ENCODE measurements at regions not wholly inside any gene's neighbourhood (a gene's known extent, or its start where the extent isn't known, plus 50 kb on each side); places are given as distances from the start of the nearest gene placed in this dataset.
"Not testable (repeated sequence)": the region's sequence is repeated elsewhere in the genome, so short reads cannot be mapped to it uniquely, and the experiment has no call there.

DNA sequence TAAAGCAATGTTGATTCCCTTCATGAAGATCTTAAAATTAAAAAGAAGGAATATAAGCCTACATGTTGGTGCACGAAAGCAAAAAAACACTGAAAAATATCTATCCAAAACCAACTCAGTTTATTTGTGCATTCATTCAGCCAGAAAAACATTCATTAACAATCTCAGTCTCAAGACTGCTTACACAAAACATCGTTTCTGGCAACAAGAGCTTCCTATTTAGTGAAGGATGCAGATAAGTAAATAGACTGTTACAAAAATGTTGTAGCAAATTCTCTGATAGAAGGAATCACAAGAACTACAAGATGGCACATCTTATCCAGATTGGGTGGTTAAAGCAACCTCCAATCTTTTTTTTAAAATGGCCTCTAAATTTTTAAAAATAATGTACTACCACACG lies 69.7 kb upstream of the DCN start:
- no peak for DNase-seq (ENCODE audit: low spot score)
- in situ Hi-C loops (cut with HindIII; ENCODE audit: low sequenced_read_pairs): no loop called here

GRCh38 chr12:91250273-91250665 lies 67.7 kb upstream of the DCN start:
- in situ Hi-C loops (cut with HindIII; ENCODE audit: low sequenced_read_pairs): no loop called here

DNA sequence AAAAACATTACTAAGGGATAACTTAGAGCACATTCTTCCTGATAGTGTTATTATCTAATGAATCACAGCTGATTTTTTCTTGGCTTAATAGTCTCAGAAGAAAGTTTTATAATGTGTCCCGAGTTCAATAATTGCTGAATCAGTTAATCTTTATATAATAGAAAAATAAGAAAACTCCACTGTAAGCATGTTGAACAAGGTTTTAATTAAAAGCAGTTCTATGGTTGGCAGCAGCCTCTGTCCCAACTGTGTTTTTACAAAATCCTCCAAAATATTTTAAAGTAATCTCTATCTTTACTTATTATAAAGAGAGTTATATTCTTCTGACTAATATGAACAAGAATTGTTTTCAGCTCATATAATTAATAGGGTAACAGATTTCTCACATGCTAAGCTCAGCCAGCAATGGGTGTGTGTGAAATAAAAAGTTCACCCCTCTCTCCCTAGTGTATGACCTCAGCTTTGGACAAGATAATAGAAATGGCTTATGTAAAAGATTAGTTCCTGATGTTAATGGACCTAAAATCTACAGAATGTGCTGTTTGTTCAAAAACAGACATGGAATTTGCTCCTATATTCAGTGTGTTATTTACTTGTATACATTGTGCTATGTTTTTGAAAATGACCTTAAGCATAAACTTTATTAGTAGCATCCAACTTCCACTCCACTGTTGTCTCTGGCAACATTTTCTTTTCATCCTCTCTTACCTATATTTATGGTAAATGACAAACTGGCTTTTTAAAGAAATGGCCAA lies 67.1 kb upstream of the DCN start:
- no peak for DNase-seq (ENCODE audit: low spot score)
- in situ Hi-C loops (cut with HindIII; ENCODE audit: low sequenced_read_pairs): no loop called here

More at GRCh38 chr12:91250273-91250665, 67.7 kb upstream of the DCN start:
- no peak for DNase-seq (ENCODE audit: low spot score)

- DNase-seq (ENCODE audit: low spot score): no peak
- in situ Hi-C loops (cut with HindIII; ENCODE audit: low sequenced_read_pairs): no loop called here
Measured at GRCh38 chr12:91249054-91249453, 66.4 kb upstream of the DCN start.

DNA sequence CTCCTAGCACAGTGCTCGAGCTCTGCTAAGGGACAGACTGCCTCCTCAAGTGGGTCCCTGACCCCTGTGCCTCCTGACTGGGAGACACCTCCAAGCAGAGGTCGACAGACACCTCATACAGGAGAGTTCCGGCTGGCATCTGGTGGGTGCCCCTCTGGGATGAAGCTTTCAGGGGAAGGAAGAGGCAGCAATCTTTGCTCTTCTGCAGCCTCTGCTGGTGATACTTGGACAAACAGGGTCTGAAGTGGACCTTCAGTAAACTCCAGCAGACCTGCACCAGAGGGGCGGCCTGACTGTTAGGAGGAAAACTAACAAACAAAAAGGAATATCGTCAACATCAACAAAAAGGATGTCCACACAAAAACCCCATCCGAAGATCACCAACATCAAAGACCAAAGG lies 60.6 kb upstream of the DCN start:
- in situ Hi-C loops (cut with HindIII; ENCODE audit: low sequenced_read_pairs); DNase-seq (ENCODE audit: low spot score): not testable (repeated sequence)

GRCh38 chr12:91241756-91242155 lies 59.1 kb upstream of the DCN start:
- no peak for DNase-seq (ENCODE audit: low spot score)
- in situ Hi-C loops (cut with HindIII; ENCODE audit: low sequenced_read_pairs): no loop called here

DNA sequence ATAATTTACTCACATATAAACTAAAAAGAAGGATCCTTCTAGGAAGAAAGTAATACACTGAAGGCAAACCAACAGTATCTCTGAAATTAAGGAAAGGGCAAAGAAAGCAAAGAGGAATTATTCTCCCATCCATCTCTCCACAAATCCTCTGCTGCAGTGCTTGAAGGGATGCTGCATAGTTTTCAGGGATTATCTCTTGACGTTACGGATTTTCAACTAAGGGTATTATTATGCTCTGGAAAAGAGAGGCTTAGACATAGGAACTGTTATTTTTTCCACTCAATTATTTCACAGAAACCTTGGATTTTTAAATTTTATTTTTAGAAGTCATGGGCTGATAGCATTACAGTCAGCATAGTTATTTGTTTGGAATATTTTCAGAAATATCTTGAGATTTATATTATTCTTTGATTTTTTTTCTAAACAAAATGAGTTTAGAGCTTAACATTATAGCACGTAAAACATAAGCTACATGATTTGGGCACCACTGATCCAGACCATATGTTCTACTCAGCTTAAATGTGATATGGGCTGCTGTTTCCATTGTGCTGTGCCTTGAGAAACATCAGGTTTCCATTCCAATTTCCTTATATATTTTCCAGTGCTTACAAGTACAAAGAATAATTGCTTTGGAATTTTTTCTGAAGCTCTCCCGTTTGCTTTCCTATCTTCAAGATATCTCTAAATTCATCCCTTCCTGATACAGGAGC lies 57.9 kb upstream of the DCN start:
- DNase-seq (ENCODE audit: low spot score): no peak
- in situ Hi-C loops (cut with HindIII; ENCODE audit: low sequenced_read_pairs): no loop called here

- no peak for DNase-seq (ENCODE audit: low spot score)
Measured at GRCh38 chr12:91239481-91239880, 56.9 kb upstream of the DCN start.

More at GRCh38 chr12:91239481-91239880, 56.9 kb upstream of the DCN start:
- in situ Hi-C loops (cut with HindIII; ENCODE audit: low sequenced_read_pairs): no loop called here
